Neural cell (in vitro differentiated cells): ENCODE measurements at regions not wholly inside any gene's neighbourhood (a gene's known extent, or its start where the extent isn't known, plus 50 kb on each side); places are given as distances from the start of the nearest gene placed in this dataset.

Source experiments
- CTCF ChIP-seq: fragments of 450-650 bp; IDR thresholded peaks from 2 replicates; pipeline ENCODE4 v1.5.1; 2014; ENCODE audit warnings: antibody characterized with exemption, mild to moderate bottlenecking, moderate library complexity; ENCODE audit not compliant: poor library complexity, severe bottlenecking
- EP300 ChIP-seq: fragments of 450-650 bp; conservative IDR thresholded peaks from 2 replicates; pipeline ENCODE4 v1.6.1; 2014; ENCODE audit warnings: antibody characterized with exemption, mild to moderate bottlenecking, moderate library complexity; ENCODE audit not compliant: poor library complexity, severe bottlenecking

- TF ChIP-seq EP300: no peak
- TF ChIP-seq CTCF: no peak
Observed at GRCh38 chr6:144651234-144651633, 366.1 kb downstream of the UTRN start.
